Lower lobe of right lung (tissue), 2 donors: ENCODE measurements at regions not wholly inside any gene's neighbourhood (a gene's known extent, or its start where the extent isn't known, plus 50 kb on each side); places are given as distances from the start of the nearest gene placed in this dataset.

ENCODE experiments used
- ATAC-seq, 2 donors: fragments of 200-7000 bp; cut with Tn5 transposase; one replicate each; pipeline ENCODE4 v1.9.1; 2020 to 2022; ENCODE audit warnings: mild to moderate bottlenecking in 2 of 2, moderate library complexity in 2 of 2
- DNase-seq: peaks from one replicate; pipeline ENCODE4 v3.0.0-alpha.2; 2020
- H3K27ac ChIP-seq: fragments of 200-600 bp; one replicate; pipeline ENCODE4 v1.8.0; 2022
- H3K27me3 ChIP-seq: fragments of 200-600 bp; one replicate; pipeline ENCODE4 v1.8.0; 2022; ENCODE audit warnings: low read depth
- H3K36me3 ChIP-seq: fragments of 200-600 bp; one replicate; pipeline ENCODE4 v1.8.0; 2022; ENCODE audit warnings: mild to moderate bottlenecking
- H3K4me1 ChIP-seq: fragments of 200-600 bp; one replicate; pipeline ENCODE4 v1.8.0; 2022
- H3K4me3 ChIP-seq: fragments of 200-600 bp; one replicate; pipeline ENCODE4 v1.8.0; 2022; ENCODE audit warnings: mild to moderate bottlenecking
- H3K9me3 ChIP-seq: fragments of 200-600 bp; one replicate; pipeline ENCODE4 v1.8.0; 2022
- CTCF ChIP-seq: fragments of 200-600 bp; IDR thresholded peaks from one replicate; pipeline ENCODE4 v1.8.0; 2022; ENCODE audit warnings: antibody characterized with exemption, mild to moderate bottlenecking
- intact Hi-C: fragments of 100-400 bp; cut with DNase I; formaldehyde crosslinking; loops from one replicate; pipeline ENCODE4 v1.11.0; 2022
- donor health status: DM: no; HTN: yes; CAD: no; lungs with severe emphysema.

GRCh38 chr7:36048902-36049240 is 104.2 kb upstream of the EEPD1 start:
- H3K4me1 ChIP-seq = peaks cover 51% of the 10 kb centered on the region
- DNase-seq (no peak), ATAC-seq (no peak)
- intact Hi-C loops = no loop called here
- H3K27ac ChIP-seq = no peak overlapping the region
- H3K9me3 ChIP-seq = no peaks in the 10 kb centered on the region
- H3K4me3 ChIP-seq = no peak overlapping the region
- no peaks in the 10 kb centered on the region for H3K36me3 ChIP-seq
- no peak for TF ChIP-seq CTCF
- H3K27me3 ChIP-seq = no peaks in the 10 kb centered on the region

GRCh38 chr7:36051501-36051900 is 101.6 kb upstream of the EEPD1 start:
- no peak for ATAC-seq
- TF ChIP-seq CTCF = no peak
- H3K27me3 ChIP-seq = no peaks in the 10 kb centered on the region
- DNase-seq = no peak
- no peaks in the 10 kb centered on the region for H3K36me3 ChIP-seq
- intact Hi-C loops = no loop called here
- no peak overlapping the region for H3K4me3 ChIP-seq
- H3K9me3 ChIP-seq = no peaks in the 10 kb centered on the region
- no peak overlapping the region for H3K27ac ChIP-seq
- peaks cover 27% of the 10 kb centered on the region for H3K4me1 ChIP-seq

GRCh38 chr7:36053589-36053988 is 99.5 kb upstream of the EEPD1 start:
- Histone ChIP-seq H3K27me3 (no peaks in the 10 kb centered on the region), H3K9me3 (no peaks in the 10 kb centered on the region), H3K27ac (no peak overlapping the region), H3K4me3 (no peak overlapping the region), H3K36me3 (no peaks in the 10 kb centered on the region), H3K4me1 (peaks cover 7% of the 10 kb centered on the region)
- intact Hi-C loops = no loop called here
- no peak for DNase-seq
- no peak for ATAC-seq
- no peak for TF ChIP-seq CTCF

GRCh38 chr7:36054637-36055036 is 98.4 kb upstream of the EEPD1 start:
- no peak for DNase-seq
- no peak overlapping the region for H3K27ac ChIP-seq
- no peaks in the 10 kb centered on the region for H3K9me3 ChIP-seq

GRCh38 chr7:36055207-36055606 is 97.8 kb upstream of the EEPD1 start:
- ATAC-seq (no peak), DNase-seq (no peak)
- H3K9me3 ChIP-seq = no peaks in the 10 kb centered on the region
- no peaks in the 10 kb centered on the region for H3K27me3 ChIP-seq
- intact Hi-C loops = no loop called here
- H3K4me1 ChIP-seq = no peaks in the 10 kb centered on the region
- no peak overlapping the region for H3K27ac ChIP-seq
- no peak for TF ChIP-seq CTCF
- H3K4me3 ChIP-seq = no peak overlapping the region
- H3K36me3 ChIP-seq = no peaks in the 10 kb centered on the region

More at GRCh38 chr7:36054637-36055036, 98.4 kb upstream of the EEPD1 start:
- H3K4me3 ChIP-seq = no peak overlapping the region
- H3K4me1 ChIP-seq = no peaks in the 10 kb centered on the region
- H3K27me3 ChIP-seq = no peaks in the 10 kb centered on the region
- no peak for ATAC-seq
- H3K36me3 ChIP-seq = no peaks in the 10 kb centered on the region
- TF ChIP-seq CTCF = no peak
- intact Hi-C loops = no loop called here

- H3K27me3 ChIP-seq = no peaks in the 10 kb centered on the region
- TF ChIP-seq CTCF = no peak
- peak in 1 of 2 donors; percentile 62 for ATAC-seq
- no peaks in the 10 kb centered on the region for H3K4me1 ChIP-seq
- DNase-seq = no peak
- no peaks in the 10 kb centered on the region for H3K36me3 ChIP-seq
- no peak overlapping the region for H3K4me3 ChIP-seq
- intact Hi-C loops = no loop called here
- no peaks in the 10 kb centered on the region for H3K9me3 ChIP-seq
- H3K27ac ChIP-seq = no peak overlapping the region
Measured at GRCh38 chr7:36057323-36057722, 95.7 kb upstream of the EEPD1 start.
